GM21528 (cell line): ENCODE measurements at regions not wholly inside any gene's neighbourhood (a gene's known extent, or its start where the extent isn't known, plus 50 kb on each side); places are given as distances from the start of the nearest gene placed in this dataset.

Experiments used
- ATAC-seq: cut with Tn5 transposase; IDR thresholded peaks from one replicate; pipeline ENCODE4 v1.9.1; 2021; ENCODE audit warnings: mild to moderate bottlenecking, moderate library complexity; ENCODE audit not compliant: unreplicated experiment, low FRiP score

DNA sequence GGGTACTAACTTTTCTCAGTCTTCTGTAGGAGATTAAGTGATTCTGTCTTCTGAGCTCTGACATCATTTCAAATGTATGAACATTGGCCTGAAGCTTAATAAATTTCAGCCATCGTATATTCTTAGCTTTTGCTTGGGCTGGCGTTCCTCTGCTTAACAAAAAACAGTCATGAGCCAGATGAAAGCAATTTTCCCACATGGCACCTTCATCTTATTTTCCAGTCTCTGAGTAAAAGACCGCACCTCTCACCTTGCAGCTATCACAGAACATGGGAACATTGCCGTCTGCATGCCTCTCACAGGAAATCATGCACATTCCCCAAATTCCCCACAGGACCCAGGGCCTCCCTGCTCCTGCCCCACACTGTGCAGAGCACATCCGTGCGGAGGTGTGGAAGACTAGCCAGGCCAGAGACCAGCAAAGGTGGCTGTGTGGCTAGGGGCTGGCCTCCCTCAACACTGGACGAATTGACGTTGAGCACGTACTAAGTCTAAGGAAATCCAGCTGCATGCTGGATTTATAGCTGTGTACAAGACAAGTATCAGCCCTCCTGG lies 531.8 kb upstream of the ID2 start:
- ATAC-seq: no peak

DNA sequence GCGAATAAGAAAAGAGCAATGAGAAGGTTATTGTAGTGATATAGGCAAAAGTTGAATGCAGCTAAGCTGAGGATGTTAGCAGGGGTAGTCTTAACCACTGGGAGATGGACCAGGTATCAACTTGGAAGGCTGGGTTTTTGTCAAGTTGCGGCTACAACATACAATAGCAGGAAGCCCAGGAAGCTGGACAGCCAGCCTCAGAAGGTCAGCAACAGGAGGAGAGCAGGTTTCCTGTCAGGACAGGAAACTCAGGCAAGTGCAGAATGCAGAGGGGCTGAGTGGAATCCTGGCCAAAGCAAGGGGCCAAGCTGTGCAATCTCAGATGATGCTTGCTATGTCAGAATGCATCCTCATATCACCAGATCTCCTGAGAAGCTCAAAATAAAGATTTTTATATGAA lies 530.0 kb upstream of the ID2 start:
- ATAC-seq: no peak

DNA sequence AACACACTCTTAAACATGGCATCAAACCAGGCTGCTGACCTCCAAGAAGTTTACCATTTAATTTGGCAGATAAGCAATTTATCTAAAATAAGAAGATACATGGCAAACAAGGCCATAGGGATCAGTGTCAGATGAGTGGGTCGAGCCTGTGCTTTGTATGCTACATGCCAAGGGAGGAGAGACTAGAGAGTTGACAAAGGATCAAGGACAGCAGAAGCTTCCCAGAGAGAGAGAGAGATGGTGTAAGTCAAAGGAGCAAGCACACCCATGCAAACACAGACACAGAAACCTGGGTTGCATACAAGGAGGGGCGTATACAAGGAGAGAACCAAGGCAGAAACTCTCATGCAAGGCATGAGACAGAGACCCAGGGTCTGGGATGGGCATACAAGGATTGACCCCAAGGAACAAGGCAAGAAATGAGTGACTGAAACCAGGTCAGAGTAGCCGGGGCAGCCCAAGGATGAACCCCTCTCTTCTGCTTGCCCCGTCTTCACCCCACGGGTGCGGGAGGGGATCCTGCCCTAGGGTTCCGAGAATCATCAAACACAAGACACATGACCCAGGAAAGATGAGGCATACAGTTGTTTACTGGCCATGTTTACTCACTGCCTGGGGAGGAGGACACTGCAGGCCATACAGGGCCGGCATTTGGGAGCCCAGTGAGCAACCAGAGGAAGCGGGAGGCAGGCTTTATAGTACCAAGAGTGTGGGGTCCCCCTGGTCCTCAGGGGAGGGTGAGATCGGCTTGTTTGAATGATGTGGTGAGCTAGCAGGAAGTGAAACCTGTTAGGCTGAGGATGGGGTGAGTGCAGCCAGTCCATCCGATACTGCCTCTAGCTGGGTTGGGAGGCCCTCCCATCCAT lies 529.2 kb upstream of the ID2 start:
- peak; percentile 97 for ATAC-seq

DNA sequence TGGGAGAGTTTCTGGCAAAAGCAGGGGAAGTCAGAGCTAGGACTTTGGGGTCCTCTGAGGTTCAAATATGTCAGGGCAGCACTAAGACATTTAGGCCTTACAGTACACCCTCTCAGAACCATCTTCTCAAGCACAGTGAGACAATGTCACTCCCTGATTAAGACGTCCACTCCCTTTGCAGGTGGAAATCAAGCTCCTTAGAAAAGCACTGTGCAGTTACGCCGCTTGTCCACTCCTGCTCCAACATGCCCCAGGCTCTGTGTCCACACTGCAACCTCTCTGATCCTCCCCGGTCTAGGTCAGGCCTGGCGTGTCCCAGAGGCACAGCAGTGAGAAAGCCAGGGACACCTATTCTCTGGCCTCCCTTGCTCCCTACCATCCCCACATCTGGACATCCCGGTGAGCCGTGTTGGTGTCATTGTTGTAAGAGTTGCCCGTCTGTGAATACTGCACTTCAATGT lies 528.6 kb upstream of the ID2 start:
- ATAC-seq: peak; percentile 39

DNA sequence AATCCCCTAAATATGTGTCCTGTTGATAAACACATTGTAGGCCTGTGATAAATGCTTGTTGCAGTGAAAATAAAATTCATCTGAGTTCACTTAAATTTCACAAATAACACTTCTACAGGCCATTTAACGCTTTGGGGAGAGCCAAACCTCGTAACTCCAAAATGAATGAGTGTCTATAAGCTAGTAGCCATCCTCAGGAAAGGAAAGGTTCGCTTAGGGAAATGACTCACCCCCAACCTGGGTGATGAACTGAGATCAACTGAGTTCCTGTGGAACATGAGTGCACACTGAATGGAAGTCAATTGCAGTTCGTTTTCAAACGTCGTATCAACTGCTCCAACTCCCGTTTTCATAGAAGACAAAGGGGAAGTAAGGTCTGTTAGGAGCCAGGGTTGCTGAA lies 527.6 kb upstream of the ID2 start:
- no peak for ATAC-seq

DNA sequence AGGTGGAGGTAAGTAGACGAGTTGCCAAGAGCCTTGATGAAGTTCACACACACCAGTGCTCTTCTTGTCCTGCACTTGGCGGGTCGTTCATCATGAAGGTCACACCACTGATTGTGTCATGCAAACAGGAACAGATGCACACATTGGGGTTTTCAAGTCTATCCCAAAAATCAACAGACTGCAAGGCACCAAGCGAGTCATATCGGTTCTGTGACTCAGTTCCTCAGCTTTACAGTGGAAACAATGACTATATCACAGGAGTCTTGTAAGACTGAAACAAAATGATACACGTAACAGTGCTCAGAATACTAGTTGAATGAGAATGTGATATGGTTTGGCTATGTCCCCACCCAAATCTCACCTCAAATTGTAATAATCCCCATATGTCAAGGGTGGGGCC lies 526.9 kb upstream of the ID2 start:
- ATAC-seq: no peak

DNA sequence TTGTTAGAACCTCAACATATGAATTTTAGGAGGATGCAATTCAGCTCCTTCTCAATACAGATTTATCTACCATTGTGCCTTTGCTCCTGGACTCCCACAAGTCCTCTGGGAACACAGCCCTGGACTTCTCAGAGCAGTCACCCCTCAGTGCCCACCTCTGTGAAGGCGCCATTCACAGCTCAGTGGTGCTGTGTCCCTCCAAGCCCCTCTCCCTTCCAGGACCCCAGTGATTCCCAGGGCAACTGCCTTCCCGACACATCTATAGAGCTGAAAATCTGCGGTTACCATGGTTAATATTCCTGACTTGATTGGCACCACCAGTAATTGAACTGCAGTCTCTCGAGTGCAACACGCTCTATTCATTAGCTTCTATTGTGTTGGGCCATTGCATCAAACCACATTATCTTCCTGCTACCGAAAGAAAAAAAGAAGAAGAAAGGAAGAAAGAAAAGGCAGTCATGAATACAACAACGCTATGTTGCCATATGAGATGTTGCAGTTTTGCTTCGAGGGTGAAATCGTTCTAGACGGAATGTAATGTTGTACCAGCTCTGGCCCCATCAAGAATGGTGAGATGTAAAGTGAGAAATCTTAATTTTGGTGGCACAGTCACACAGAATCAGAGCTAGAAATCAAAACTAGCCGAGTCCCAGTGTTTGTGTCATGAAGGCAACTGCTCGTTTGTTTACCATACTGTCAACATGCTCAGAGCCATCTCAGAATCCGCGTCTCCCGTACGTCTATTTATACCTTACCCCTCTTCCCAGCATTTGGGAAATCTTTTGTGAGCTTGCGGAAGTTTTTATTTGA lies 524.0 kb upstream of the ID2 start:
- ATAC-seq: no peak

DNA sequence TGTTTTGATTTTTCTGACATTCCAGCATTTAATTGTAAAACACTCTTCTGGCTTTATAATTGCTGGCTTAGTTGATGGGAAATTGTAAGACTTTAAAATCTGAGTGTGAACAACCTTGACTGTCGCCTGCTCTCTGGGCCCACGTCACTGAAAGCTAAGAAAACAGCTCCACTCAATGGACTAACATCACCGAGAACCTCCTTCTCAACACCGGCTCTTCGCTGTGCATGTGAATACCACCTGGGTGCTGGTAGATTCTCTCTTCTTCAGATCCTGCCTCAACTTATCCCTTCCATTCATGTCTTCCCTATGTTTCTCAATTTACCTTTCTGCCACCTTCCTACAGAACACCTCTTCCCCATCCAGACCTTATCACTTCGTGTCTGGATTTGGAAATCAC lies 523.1 kb upstream of the ID2 start:
- no peak for ATAC-seq

DNA sequence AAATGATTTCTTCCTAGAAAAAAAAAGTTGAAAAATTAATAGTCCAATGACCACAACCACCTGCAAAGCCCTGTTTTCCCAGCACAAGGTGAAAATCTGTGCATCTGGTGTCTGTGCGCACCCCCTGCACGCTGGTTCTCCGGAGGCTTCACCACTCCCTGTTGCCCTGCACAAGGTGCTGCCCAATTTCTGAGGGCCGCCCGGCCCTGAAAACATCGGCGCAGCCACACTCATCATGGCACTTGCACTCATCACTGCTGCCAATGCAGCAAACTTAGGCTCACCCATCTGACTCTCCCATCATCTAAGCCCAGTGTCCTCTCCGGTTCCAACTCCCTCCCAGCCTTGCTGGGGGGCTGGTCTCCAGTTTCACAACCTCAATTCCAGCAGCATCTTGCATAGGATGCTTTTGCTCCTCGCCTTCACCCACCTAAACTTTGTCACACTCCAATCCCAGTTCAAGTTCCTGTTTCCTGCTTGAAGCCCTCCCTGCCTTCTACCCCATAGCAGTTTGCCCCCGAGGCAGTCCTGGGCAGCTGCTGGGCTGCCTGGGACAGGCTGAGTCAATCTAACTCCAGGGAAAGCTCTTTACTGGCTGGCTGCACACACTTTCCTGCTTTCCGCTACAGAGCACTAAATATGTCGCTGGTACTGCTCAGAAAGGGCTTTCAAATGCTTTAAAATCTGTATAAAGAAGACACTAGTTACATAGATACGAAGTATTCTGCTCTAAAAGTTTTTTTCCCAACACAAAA lies 522.5 kb upstream of the ID2 start:
- ATAC-seq: no peak

DNA sequence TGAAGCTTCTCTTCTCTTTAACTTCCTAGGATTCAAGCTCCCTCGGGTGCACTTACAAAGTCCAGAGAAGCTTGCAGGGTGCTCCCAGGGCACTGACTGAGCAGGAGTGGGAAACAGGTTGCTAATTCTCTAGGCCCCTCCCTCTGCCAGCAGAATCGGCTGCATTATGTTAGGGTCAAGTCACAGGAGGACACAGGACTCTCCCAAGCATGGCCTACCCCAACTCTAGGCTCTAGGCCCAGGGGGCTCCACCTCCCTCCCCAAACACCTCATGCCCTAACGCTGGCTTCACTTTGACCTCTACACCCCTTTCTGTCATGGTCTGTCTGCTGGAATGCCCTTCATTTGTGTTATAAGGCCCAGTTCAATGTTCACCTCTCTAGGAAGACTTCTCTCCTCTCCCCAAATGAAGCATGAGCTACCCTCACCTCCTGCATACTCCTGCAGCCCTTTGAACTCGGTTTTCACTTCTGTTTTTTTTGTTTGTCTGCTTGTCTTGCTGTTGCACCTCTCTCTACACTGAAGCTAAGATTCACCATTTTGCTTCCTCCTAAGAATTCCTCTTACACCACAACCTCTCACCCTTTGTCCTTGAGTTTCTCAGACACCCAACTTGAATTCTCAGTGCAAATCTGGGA lies 521.8 kb upstream of the ID2 start:
- no peak for ATAC-seq

DNA sequence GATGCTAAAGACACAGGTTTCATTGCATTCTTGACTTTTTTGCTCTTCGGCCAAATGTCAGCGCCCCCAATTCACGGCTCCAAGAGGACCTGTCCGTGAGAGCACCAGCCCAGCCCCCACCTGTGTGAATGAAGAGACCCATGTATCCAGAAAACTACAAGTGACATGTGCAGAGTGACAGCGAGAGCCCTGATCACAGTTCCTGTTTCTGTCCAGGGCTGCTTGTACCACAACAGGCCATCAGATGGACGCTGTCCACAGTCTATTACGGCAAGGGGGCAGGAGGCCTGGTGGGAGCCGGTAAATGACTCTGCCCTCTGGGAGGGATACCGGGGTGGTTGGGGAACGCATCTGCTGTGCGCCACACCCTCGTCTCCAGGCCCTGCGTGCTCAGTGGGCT lies 520.9 kb upstream of the ID2 start:
- no peak for ATAC-seq

DNA sequence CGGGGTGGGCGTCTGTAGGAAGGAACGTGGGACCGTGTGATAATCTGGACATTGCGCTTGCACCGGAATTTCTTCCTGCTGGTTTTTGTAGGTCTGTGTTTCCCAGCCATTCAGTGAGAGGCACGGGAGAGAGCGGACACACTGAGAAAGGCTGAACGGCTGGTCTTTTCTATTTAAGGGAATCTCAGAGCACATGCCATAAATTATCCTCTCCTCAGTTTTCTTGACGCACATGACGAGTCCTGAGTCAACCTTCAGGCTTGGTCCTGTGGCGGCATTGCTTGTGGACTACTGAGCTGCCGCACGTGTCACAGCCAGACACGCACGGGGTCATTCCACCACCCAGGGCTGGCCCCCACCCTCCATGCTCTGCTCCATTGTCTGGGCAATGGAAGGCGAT lies 519.3 kb upstream of the ID2 start:
- ATAC-seq: no peak

DNA sequence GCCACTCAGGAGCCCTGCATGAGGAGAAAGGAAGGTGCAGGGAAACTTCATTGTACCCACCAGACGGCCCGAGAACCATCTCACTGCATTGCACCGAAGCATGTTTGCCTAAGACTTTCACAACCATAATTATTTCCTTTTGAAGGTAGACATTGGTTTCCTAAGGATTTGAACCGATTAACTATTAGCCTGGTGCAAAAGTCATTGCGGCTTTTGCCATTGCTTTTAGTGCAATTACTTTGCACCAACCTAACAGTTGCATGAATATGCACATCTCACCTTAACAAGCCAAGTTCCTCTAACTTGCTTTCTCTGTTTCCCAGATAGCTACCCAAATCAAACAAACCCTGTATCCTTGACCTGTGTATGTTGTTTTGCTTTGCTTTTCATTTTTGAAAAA lies 516.3 kb upstream of the ID2 start:
- ATAC-seq: no peak

DNA sequence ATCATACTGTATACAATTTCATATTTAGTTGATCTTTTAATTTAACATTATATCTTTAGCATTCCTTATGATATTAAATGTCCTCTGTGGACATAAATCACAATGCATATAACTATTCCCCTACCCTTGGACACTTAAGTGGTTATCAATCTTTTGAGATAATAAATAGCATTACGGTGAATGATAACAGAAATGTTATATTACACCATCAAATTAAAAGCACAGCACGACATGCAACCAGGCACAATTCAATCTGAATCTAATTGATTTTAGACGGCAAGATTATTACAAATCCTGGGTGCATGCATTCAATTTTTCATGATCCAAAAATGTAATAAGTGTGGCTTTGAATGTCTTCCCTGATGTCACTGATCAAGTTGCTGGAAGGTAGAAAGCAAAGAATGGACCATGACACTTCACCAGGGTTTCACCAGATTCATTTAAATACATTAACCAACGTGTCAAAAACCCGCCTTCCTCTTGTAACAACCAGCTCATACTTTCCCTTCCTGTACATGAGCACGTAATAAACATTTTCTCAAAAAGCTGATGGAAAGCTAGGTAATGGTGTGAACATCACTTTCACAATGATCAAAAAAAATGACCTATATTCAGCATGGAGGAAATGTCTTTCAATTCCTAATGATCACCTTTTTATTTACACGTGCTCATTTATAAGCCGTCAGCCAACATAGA lies 513.7 kb upstream of the ID2 start:
- ATAC-seq: no peak

DNA sequence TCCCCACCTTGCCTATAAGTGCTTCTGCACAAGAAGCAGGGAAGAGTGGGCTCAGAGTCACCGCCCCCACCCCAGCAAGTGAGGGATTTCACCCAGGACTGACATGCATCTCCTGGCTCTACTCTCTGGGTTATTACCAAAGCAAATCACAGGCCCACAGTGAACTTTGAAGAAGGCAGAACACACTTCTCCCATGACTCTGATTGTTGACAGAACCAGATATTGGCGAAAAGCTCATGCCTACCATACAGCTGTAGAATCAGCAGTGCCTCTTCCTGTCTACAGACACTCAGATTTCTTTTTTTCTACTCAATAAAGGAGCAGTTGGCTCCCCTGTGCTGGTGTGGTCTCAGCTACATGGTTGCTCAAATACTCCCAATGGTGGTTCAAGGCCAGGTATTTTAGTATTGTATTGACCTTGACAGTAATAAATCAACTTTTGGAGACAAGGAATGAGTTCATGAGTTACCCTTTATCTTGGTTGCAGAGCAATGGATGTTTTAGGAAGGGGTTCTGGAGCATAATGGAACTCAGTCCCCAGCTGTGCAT lies 512.9 kb upstream of the ID2 start:
- ATAC-seq: no peak

DNA sequence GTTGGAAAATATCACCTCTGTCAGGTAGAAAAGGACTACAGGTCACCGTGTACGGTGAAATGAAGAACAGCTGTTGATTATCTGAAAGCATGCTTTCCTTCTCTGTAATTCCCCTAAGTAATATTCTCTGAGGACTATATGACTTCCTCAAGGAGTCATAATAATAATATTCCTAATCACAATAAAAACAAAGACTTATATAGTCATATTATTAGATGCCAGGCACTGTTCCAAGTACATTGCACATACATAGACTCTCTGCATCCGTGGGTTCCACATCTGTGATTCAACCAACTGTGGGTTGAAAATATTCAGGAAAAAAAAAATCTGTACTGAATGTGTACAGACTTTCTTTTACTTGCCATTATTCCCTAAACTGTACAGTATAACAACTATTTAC lies 512.4 kb upstream of the ID2 start:
- no peak for ATAC-seq

DNA sequence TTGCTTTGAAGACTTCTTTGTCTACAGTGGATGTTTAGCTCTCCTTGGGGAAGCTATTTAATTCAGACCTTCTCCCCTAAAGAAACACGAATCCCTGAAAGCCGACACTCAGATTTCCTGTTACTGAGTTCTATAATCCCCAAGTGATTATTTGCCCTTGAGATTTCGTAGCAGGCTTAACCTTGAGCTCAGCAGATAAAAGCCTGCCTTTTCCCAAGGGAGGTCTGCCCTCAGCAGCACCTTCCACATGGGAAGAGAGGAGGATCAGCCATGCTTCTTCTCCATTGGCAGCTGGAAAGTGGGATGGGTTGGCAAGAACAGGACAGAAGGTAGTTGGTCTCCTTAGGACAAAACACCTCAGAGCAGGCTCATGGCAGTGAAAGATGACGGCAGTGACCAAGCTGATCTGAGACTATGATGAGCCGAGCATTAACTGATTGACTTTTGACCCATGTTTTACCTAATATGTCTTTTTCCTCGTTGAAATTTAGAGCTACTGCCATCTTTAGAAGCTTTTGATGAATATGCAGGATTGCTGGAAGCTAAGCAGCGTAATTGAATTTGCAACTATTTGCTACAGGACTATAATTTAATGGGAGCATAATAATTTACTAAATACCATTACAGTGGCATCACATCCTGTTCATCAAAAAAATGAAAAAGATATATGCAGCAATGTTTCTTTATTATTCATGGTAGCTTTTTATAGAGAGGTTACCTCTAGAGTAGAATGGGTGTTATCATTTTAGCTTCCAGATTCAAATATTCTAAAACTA lies 511.1 kb upstream of the ID2 start:
- no peak for ATAC-seq

DNA sequence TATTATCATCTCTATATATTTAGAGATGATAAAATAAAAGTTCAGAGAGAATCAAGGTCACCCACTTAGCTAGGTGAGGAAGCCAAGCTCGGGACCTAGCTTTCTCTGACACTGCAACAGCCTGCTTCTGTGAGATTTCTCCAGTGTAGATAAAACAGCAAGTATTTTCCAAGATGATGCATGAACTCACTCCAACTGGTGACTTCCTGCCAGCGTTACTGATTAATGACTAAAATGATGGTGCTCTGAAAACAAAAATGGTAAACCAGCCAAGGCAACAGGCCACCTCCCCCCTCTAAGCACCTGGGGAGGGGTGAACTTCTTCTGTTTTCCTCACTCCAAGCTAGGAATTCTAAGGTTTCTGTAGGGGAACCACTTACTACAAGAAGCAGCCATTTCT lies 510.2 kb upstream of the ID2 start:
- ATAC-seq: no peak

DNA sequence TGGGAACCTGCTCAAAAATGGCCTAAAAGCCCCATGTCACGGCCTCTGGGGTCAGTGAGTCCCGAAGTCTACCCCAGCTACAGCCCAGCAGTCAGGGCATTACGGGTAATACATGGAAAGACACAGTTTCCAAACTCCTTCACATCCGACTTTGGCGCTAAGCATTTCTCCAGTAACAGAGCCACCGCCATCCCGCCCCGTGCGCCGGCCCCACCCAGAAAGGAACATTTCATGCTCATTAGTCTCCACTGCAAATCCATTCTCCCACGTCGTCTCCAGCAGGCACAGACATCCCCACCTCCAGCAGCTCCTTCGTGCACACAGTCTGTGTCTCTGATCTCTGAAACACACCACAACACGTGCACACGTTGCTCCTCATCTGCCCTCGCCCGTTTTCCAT lies 509.2 kb upstream of the ID2 start:
- no peak for ATAC-seq
